ENCODE measurements at regions not wholly inside any gene's neighbourhood (a gene's known extent, or its start where the extent isn't known, plus 50 kb on each side); places are given as distances from the start of the nearest gene placed in this dataset.
"Not testable (repeated sequence)": the region's sequence is repeated elsewhere in the genome, so short reads cannot be mapped to it uniquely, and the experiment has no call there.

DNA sequence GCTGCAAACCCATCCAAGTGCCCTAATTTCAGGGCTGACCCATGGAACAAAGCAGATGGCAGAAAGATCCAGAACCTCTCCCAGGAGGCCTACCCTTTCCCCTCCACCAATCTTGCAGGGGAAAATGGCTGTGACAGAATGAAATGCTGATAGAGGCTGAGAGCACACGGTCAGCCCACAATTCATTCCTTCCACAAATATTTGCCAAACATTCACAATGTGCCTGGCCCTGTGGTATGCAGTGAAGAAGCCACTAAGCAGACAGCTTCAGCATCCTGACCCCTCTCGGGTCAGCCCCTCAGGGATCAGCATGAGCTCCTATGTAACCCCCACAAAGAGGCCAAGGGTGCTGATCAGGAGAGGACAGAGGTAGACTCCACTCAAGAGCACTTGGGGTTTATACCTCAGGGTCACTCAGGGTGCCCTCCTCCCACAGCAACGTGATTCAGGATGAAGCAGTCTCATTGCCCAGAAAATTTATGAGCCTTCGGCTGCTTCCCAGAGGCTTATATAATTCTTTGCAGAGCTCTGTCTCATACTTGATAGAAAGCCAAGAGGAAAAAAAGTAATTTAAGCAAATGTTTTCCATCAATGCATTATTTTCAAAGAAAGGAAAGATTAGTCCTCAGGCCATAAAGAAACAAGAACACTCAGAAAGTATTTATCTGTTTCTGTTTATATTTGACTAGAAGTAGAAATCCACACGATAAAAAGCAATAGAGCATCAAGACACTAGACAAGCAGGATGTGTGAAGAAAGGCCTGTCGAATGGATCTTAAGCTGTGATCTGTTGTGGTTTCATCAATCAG lies 123.8 kb upstream of the VOPP1 start:
- not testable (repeated sequence) for H3K9ac ChIP-seq, H3K9me3 ChIP-seq, H4K20me1 ChIP-seq, H3K36me3 ChIP-seq, H3K27me3 ChIP-seq, H3K4me3 ChIP-seq, H3K27ac ChIP-seq
- Histone ChIP-seq H3K4me1 (peaks cover 26% of the 10 kb centered on the region), H3K4me2 (peak overlapping the region; percentile 36)

DNA sequence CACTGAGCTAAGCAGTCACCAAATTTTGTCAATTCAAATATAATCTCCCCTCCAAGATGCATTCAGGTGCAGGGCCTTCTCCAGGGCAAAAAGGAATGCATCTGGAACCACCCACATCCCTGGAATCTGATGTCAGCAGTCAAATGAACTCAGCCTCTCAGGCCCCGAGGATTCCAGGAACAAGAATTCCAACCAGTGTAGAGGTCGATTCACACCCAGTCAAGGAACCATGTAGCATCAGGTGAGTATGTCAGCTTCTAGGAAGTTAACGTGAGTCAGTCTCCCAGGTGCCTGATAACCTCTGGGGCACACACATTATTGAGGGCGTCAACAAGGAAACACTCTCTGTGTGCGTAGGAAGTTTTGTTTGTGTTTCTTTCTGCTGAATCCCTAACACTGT lies 122.2 kb upstream of the VOPP1 start:
- H3K27ac ChIP-seq, H3K9ac ChIP-seq, H3K9me3 ChIP-seq, H3K4me3 ChIP-seq, H3K36me3 ChIP-seq, H3K27me3 ChIP-seq, H4K20me1 ChIP-seq: not testable (repeated sequence)
- H3K4me2 ChIP-seq = peak overlapping the region; percentile 24; the same call in 1 of the 2 replicates
- H3K4me1 ChIP-seq = peaks cover 24% of the 10 kb centered on the region

DNA sequence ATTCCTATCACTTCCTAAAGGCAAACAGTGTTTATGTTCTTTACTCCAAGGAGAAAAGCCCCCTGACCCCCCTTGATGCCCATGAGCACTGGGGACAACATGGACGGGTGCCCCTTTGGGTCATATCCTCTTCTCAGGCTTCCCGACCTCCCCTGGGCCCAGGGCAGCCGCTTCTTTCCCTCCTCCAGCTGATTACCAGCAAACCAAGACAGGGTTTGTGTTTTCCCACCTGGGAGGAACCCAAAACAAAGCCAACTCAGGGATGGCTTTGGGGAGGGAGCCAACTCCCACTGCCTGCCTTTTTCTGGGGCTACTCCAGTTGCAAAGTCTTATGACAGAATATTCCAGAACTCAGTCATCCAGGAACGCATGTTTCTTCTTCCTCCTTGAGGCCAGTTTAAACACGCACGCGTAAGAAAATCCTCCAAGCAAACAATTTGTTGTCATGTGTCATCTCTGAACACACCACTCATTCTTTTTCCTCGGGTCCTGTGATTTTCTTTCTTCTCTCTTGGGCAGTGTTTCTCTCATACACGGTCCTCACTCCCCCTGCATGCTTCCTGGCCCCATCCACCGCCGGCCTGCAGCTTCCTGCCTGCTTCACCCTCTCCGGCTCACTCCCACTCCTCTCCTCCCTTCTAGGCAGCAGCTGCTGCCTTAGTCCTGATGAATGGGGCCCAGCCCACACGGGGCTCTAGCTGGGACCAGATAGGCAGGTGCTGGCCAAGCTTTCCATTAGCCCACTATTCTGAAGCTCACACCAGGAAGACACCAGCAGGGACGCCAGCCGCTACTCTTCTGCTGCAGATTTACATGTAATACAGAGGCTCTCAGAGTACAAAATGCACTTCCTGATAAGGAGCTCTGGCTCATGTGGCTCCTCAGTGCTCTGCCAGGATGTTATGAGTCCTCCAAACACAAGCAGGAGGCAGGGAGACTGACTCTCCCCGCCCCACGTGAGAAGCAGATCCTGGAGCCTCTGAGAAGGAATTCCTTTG lies 116.7 kb upstream of the VOPP1 start:
- H3K27ac ChIP-seq = not testable (repeated sequence)

DNA sequence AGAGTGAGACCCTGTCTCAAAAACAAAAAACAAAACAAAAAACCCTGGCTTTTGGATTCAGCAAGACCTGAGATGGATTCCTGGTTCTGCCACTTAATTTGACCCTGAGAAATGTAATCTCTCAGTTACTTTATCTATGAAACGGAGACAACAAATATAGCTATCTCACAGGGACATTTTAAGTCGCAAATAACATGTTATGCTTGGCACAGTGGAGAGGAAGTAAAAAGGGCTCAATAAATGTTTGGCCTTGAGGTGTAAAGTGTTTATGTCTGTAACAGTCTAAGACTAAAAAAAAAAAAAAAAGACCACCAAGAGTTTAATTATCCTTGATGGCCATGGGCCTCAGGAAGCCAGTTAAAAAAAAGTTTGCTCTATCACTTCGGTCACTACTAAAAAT lies 116.0 kb upstream of the VOPP1 start:
- H3K9me3 ChIP-seq, H3K9ac ChIP-seq: not testable (repeated sequence)

More for the DNA sequence above, 116.7 kb upstream of the VOPP1 start:
- H4K20me1 ChIP-seq, H3K4me3 ChIP-seq, H3K9ac ChIP-seq, H3K27me3 ChIP-seq, H3K36me3 ChIP-seq, H3K4me1 ChIP-seq, H3K9me3 ChIP-seq: not testable (repeated sequence)
- 0 out of 2 replicates have a peak overlapping the region, but pooled peaks have one; percentile 9 for H3K4me2 ChIP-seq

DNA sequence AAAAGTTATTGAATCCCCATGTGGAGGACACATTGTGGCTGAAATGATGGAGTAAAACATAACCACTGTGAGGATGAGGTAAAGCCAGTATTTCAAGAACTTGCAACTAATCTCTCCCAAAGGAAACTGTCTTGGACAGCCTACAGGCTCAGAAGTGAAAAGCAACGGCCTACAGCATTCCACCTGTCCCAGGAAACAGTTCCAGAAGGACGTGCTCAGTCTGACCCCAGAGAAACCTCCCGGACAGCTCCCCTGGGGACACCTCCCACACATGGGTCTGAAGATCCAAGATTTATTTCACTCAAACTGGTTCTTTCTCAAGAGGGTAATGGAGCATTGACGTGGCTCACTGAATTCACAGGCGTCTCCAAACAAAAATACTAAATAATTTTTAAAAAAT lies 115.0 kb upstream of the VOPP1 start:
- H3K9ac ChIP-seq, H3K4me3 ChIP-seq, H3K9me3 ChIP-seq, H4K20me1 ChIP-seq, H3K27me3 ChIP-seq, H3K27ac ChIP-seq, H3K4me2 ChIP-seq, H3K4me1 ChIP-seq, H3K36me3 ChIP-seq: not testable (repeated sequence)

More for the DNA sequence above, 116.0 kb upstream of the VOPP1 start:
- H4K20me1 ChIP-seq, H3K4me3 ChIP-seq, H3K4me2 ChIP-seq, H3K36me3 ChIP-seq, H3K4me1 ChIP-seq, H3K27me3 ChIP-seq, H3K27ac ChIP-seq: not testable (repeated sequence)

DNA sequence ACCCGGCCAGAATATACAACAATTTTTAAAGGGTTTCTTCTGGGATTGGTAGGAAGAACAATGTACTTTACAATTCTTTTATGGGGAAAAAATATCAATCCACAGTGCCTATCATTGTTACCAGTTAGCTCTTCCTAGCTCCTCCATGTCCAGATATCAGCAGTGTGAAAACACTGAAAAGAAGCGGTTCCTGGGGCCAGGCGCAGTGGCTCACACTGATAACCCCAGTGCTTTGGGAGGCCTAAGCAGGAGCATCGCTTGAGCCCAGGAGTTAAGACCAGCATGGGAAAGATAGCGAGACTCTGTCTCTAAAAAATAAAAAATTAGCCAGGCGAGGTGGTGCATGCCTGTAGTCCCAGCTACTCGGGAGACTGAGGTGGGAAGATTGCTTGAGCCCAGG lies 114.5 kb upstream of the VOPP1 start:
- H3K27ac ChIP-seq, H3K4me1 ChIP-seq, H3K4me2 ChIP-seq, H3K4me3 ChIP-seq, H3K9ac ChIP-seq, H3K36me3 ChIP-seq, H3K9me3 ChIP-seq, H4K20me1 ChIP-seq, H3K27me3 ChIP-seq: not testable (repeated sequence)

DNA sequence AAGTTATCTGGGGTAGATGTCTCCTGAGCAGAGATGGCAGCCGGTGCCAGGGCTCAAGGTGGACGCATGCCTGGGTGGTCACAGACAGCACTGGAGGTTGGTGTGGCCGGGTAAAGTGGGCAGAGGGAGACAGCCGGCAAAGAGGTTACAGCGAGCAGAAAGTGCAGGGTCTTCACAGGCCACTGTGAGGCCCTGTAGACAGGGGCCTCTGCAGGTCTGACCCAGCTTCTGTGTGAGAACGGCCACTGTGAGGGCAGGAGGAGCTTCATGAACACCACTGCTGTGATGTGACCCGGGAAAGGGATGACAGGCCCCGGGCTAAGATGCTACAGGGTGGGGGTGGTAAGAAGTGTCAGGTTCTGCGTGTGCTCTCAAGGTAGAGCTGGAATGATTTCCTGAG lies 111.2 kb upstream of the VOPP1 start:
- H3K27ac ChIP-seq, H3K4me2 ChIP-seq, H3K36me3 ChIP-seq, H4K20me1 ChIP-seq, H3K4me3 ChIP-seq, H3K9ac ChIP-seq, H3K9me3 ChIP-seq, H3K27me3 ChIP-seq, H3K4me1 ChIP-seq: not testable (repeated sequence)

DNA sequence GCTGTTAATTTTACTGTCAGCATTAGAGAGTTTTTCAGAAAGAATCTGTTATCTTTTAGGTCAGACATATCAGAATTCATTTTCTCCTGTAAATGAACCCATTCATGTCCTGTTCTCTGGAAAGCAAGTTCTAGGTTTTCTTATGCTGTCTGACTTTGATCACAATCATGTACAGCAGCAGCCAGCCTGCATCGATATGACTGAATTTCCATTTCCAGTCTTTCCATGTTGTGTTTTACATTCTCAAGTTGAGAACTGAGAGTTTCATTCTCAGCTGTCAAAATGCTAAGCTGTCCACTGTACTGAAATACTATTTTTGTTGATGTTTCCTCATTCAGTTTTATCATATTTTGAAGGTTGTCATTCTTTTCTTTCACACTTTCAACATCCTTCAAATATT lies 103.3 kb upstream of the VOPP1 start:
- not testable (repeated sequence) for H3K9ac ChIP-seq, H3K4me2 ChIP-seq, H4K20me1 ChIP-seq, H3K36me3 ChIP-seq, H3K27ac ChIP-seq, H3K27me3 ChIP-seq, H3K4me1 ChIP-seq, H3K9me3 ChIP-seq, H3K4me3 ChIP-seq

DNA sequence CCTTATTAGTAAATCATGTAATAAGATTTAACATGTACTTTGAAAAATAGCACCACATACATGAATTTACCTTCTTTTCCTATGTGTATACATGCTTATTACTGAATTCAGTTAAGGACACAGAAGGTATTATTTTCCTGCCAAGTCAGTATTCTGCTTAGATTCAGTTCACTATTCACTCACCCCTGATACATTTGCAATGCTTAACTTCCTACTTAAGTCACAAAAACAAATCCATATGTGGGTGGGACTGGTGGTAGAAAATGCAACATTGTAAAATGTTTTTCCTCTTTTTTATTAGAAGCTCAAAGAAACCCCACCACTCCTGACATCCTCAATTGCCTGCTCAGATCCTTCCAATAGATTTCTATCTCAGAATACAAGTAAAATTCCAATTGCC lies 101.2 kb upstream of the VOPP1 start:
- not testable (repeated sequence) for H3K36me3 ChIP-seq, H3K4me2 ChIP-seq, H3K4me1 ChIP-seq, H3K4me3 ChIP-seq, H4K20me1 ChIP-seq, H3K9me3 ChIP-seq, H3K27ac ChIP-seq, H3K27me3 ChIP-seq, H3K9ac ChIP-seq

DNA sequence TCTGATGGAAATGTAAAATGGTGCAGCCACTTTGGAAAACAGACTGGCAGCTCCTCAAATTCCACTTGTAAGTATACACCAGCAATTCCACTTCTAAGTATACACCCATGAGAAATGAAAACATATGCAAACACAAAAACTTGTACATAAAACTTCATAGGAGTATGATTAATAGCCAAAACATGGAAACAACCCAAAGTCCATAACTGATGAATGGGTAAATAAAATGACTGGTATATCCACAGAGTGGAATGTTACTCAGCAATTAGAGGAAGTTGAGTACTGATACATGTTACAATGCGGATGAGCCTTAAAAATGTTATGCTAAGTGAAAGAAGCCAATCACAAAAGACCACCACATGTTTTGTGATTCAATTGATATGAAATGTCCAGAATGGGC lies 99.8 kb upstream of the VOPP1 start:
- H4K20me1 ChIP-seq, H3K4me3 ChIP-seq, H3K4me1 ChIP-seq, H3K27me3 ChIP-seq, H3K9ac ChIP-seq, H3K9me3 ChIP-seq, H3K4me2 ChIP-seq, H3K27ac ChIP-seq, H3K36me3 ChIP-seq: not testable (repeated sequence)

DNA sequence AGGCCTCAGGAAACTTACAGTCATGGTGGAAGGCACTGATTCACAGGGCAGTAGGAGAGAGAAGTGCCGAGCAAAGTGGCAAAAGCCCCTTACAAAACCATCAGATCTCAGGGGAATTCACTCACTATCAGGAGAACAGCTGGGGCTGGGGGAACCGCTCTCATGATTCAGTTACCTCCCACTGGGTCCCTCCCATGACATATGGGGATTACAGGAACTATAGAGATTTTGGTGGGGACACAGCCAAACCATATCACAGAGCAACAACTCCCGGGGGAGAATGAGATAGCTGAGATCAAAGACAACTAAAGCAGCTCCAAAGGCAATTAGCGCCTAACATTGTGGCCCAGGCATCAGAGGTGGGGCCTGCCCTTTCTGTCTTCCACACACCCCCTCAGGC lies 85.4 kb upstream of the VOPP1 start:
- H3K4me1 ChIP-seq = peaks cover 8% of the 10 kb centered on the region
- no peak overlapping the region for H3K9ac ChIP-seq
- no peaks in the 10 kb centered on the region for H4K20me1 ChIP-seq
- H3K4me2 ChIP-seq = peak overlapping the region; percentile 13; the same call in 1 of the 2 replicates
- TF ChIP-seq Cebpa-rat (IDR thresholded peaks at IDR 0.05) = no peak
- no peak overlapping the region for H3K4me3 ChIP-seq
- no peak overlapping the region for H3K27ac ChIP-seq
- H3K36me3 ChIP-seq = no peaks in the 10 kb centered on the region
- H3K9me3 ChIP-seq = peaks cover 48% of the 10 kb centered on the region
- no peaks in the 10 kb centered on the region for H3K27me3 ChIP-seq

All from BLaER1 (cell line).